Chondrocyte (in vitro differentiated cells): ENCODE measurements at regions not wholly inside any gene's neighbourhood (a gene's known extent, or its start where the extent isn't known, plus 50 kb on each side); places are given as distances from the start of the nearest gene placed in this dataset.
A peak's percentile ranks its signal among the peaks of the same experiment; 100 is the strongest.

Source experiments
- DNase-seq: peaks from one replicate; pipeline ENCODE4 v3.0.0; 2021; ENCODE audit warnings: mixed read lengths, low spot score
- H3K27ac Mint-ChIP-seq: one replicate; pipeline ENCODE4 v1.8.0; 2021; ENCODE audit warnings: mild to moderate bottlenecking, moderate library complexity, mixed read lengths; ENCODE audit not compliant: unreplicated experiment
- H3K27me3 Mint-ChIP-seq: 2 replicates; pipeline ENCODE4 v1.8.0; 2021; ENCODE audit warnings: low read depth, mixed read lengths
- H3K36me3 Mint-ChIP-seq: 2 replicates; pipeline ENCODE4 v1.8.0; 2021; ENCODE audit warnings: low read depth, mixed read lengths
- H3K4me1 Mint-ChIP-seq: 2 replicates; pipeline ENCODE4 v1.8.0; 2021; ENCODE audit warnings: low read depth, mild to moderate bottlenecking, mixed read lengths
- H3K4me3 Mint-ChIP-seq: one replicate; pipeline ENCODE4 v1.8.0; 2021; ENCODE audit warnings: mild to moderate bottlenecking, moderate library complexity, mixed read lengths; ENCODE audit not compliant: unreplicated experiment
- H3K9me3 Mint-ChIP-seq: 2 replicates; pipeline ENCODE4 v1.8.0; 2021; ENCODE audit warnings: low read depth, mixed read lengths
- CTCF ChIP-seq: fragments of 200-600 bp; sonication (generic); IDR thresholded peaks from 2 replicates; pipeline ENCODE4 v1.5.0; 2021; ENCODE audit warnings: antibody characterized with exemption, mild to moderate bottlenecking, moderate library complexity

- H3K4me3 Mint-ChIP-seq = no peak overlapping the region
- no peaks in the 10 kb centered on the region for H3K9me3 Mint-ChIP-seq
- DNase-seq = no peak
- no peak overlapping the region for H3K27ac Mint-ChIP-seq
- no peaks in the 10 kb centered on the region for H3K36me3 Mint-ChIP-seq
- H3K4me1 Mint-ChIP-seq = no peaks in the 10 kb centered on the region
- no peak for TF ChIP-seq CTCF
- H3K27me3 Mint-ChIP-seq = peaks cover 17% of the 10 kb centered on the region
Measured at GRCh38 chr10:81013771-81014170, 476.1 kb downstream of the SH2D4B start.

- H3K27ac Mint-ChIP-seq = no peak overlapping the region
- TF ChIP-seq CTCF = peak; percentile 85
- H3K36me3 Mint-ChIP-seq = no peaks in the 10 kb centered on the region
- H3K9me3 Mint-ChIP-seq = no peaks in the 10 kb centered on the region
- no peak overlapping the region for H3K4me3 Mint-ChIP-seq
- no peak for DNase-seq
- H3K27me3 Mint-ChIP-seq = peaks cover 3% of the 10 kb centered on the region
- H3K4me1 Mint-ChIP-seq = no peaks in the 10 kb centered on the region
Measured at GRCh38 chr10:81019029-81019890, 481.6 kb downstream of the SH2D4B start.

GRCh38 chr10:81021428-81022129, 483.9 kb downstream of the SH2D4B start:
- Mint-ChIP-seq H3K4me1 (no peaks in the 10 kb centered on the region), H3K4me3 (no peak overlapping the region), H3K36me3 (no peaks in the 10 kb centered on the region), H3K27me3 (peaks cover 2% of the 10 kb centered on the region), H3K27ac (no peak overlapping the region), H3K9me3 (no peaks in the 10 kb centered on the region)
- no peak for DNase-seq
- TF ChIP-seq CTCF = no peak

- Mint-ChIP-seq H3K36me3 (no peaks in the 10 kb centered on the region), H3K9me3 (peaks cover 13% of the 10 kb centered on the region), H3K4me3 (no peak overlapping the region), H3K27ac (no peak overlapping the region), H3K4me1 (no peaks in the 10 kb centered on the region), H3K27me3 (no peaks in the 10 kb centered on the region)
- DNase-seq = no peak
- no peak for TF ChIP-seq CTCF
Measured at GRCh38 chr10:81026591-81026990, 488.9 kb downstream of the SH2D4B start.

GRCh38 chr10:81027223-81027622, 489.5 kb downstream of the SH2D4B start:
- Mint-ChIP-seq H3K36me3 (no peaks in the 10 kb centered on the region), H3K27ac (no peak overlapping the region), H3K9me3 (peaks cover 13% of the 10 kb centered on the region), H3K4me1 (no peaks in the 10 kb centered on the region), H3K4me3 (no peak overlapping the region), H3K27me3 (no peaks in the 10 kb centered on the region)
- TF ChIP-seq CTCF = no peak
- no peak for DNase-seq
